DOHH2 (cell line): ENCODE measurements at regions not wholly inside any gene's neighbourhood (a gene's known extent, or its start where the extent isn't known, plus 50 kb on each side); places are given as distances from the start of the nearest gene placed in this dataset.

Experiments used
- H3F3A ChIP-seq: fragments of 200-600 bp; sonication (generic), shearing (Covaris generic); 2 replicates; pipeline ENCODE4 v1.6.0; 2016; ENCODE audit warnings: antibody characterized with exemption, mild to moderate bottlenecking; ENCODE audit not compliant: control insufficient read depth, insufficient read depth
- H3K27ac ChIP-seq: fragments of 200-600 bp; sonication (generic); 2 replicates; pipeline ENCODE4 v1.5.1; 2014; ENCODE audit warnings: low read depth, mild to moderate bottlenecking, low read length, moderate library complexity
- H3K27me3 ChIP-seq: fragments of 200-600 bp; sonication (generic); 2 replicates; pipeline ENCODE4 v1.6.1; 2014; ENCODE audit warnings: mild to moderate bottlenecking, low read length, mixed read lengths; ENCODE audit not compliant: control insufficient read depth
- H3K36me3 ChIP-seq: fragments of 200-600 bp; sonication (generic); 2 replicates; pipeline ENCODE4 v1.6.1; 2014; ENCODE audit warnings: mild to moderate bottlenecking, low read length, moderate library complexity, mixed read lengths; ENCODE audit not compliant: control insufficient read depth
- H3K4me1 ChIP-seq: fragments of 200-600 bp; sonication (generic); 2 replicates; pipeline ENCODE4 v1.6.1; 2014; ENCODE audit warnings: mild to moderate bottlenecking, low read length, mixed read lengths; ENCODE audit not compliant: control insufficient read depth
- H3K4me2 ChIP-seq: fragments of 200-600 bp; sonication (generic); 2 replicates; pipeline ENCODE4 v1.6.0; 2014; ENCODE audit warnings: mild to moderate bottlenecking, low read length, moderate library complexity
- H3K4me3 ChIP-seq: fragments of 200-600 bp; sonication (generic); 2 replicates; pipeline ENCODE4 v1.5.1; 2014; ENCODE audit warnings: mild to moderate bottlenecking, low read length, mixed read lengths
- H3K79me2 ChIP-seq: fragments of 200-600 bp; sonication (generic); 2 replicates; pipeline ENCODE4 v1.6.1; 2014; ENCODE audit warnings: mild to moderate bottlenecking, low read length, mixed read lengths; ENCODE audit not compliant: control insufficient read depth
- H3K9me2 ChIP-seq: fragments of 200-600 bp; sonication (generic); replicated peaks from 2 replicates; pipeline ENCODE4 v1.6.1; 2014; ENCODE audit warnings: mild to moderate bottlenecking, low read length, mixed read lengths; ENCODE audit not compliant: control insufficient read depth
- H3K9me3 ChIP-seq: fragments of 200-600 bp; sonication (generic); 2 replicates; pipeline ENCODE4 v1.6.1; 2014; ENCODE audit warnings: antibody characterized with exemption, low read length, mixed read lengths; ENCODE audit not compliant: control insufficient read depth, insufficient read depth
- H4K20me1 ChIP-seq: fragments of 200-600 bp; sonication (generic); 2 replicates; pipeline ENCODE4 v1.6.0; 2014; ENCODE audit warnings: low read depth, mild to moderate bottlenecking, antibody characterized with exemption, low read length, moderate library complexity; ENCODE audit not compliant: control insufficient read depth, insufficient read depth
- EZH2phosphoT487 ChIP-seq: fragments of 200-600 bp; sonication (generic); IDR thresholded peaks from 2 replicates; pipeline ENCODE4 v1.6.1; 2017; ENCODE audit warnings: borderline replicate concordance, mild to moderate bottlenecking, antibody characterized with exemption, low read length, moderate library complexity, mixed read lengths
- TF ChIP-seq, protein P1 (sequence below): fragments of 200-600 bp; sonication (generic); IDR thresholded peaks from one replicate; pipeline ENCODE4 v1.5.1; 2014; ENCODE audit warnings: antibody characterized with exemption, mild to moderate bottlenecking, low read depth, low read length; ENCODE audit not compliant: poor library complexity, severe bottlenecking

DNA sequence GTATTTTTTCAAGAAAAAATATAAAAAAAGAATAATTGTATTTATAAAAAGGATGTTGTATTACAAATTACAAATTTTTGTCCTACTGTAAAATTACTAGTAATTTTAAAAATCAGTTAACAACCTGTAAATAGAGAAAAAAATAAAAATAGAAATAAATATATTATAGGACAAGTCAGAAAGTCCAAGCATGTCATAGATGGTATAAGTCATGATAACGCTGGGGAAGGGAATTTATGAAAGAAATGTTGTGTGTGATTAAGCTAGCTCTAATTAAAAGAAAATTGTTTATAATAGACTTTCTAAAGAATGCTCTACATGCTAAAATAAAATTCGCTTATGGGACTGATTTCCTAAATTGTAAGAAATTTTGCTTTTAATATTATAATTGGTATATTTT is 2329.9 kb downstream of the ARAP2 start:
- Histone ChIP-seq H4K20me1 (no peaks in the 10 kb centered on the region), H3K79me2 (no peaks in the 10 kb centered on the region), H3K9me3 (no peaks in the 10 kb centered on the region), H3F3A (no peaks in the 10 kb centered on the region), H3K36me3 (no peaks in the 10 kb centered on the region), H3K4me3 (no peak overlapping the region), H3K9me2 (no peaks in the 10 kb centered on the region), H3K27ac (no peak overlapping the region), H3K4me2 (no peak overlapping the region), H3K4me1 (no peaks in the 10 kb centered on the region), H3K27me3 (no peaks in the 10 kb centered on the region)
- TF ChIP-seq EZH2phosphoT487 = no peak
- TF ChIP-seq, protein P1, sequence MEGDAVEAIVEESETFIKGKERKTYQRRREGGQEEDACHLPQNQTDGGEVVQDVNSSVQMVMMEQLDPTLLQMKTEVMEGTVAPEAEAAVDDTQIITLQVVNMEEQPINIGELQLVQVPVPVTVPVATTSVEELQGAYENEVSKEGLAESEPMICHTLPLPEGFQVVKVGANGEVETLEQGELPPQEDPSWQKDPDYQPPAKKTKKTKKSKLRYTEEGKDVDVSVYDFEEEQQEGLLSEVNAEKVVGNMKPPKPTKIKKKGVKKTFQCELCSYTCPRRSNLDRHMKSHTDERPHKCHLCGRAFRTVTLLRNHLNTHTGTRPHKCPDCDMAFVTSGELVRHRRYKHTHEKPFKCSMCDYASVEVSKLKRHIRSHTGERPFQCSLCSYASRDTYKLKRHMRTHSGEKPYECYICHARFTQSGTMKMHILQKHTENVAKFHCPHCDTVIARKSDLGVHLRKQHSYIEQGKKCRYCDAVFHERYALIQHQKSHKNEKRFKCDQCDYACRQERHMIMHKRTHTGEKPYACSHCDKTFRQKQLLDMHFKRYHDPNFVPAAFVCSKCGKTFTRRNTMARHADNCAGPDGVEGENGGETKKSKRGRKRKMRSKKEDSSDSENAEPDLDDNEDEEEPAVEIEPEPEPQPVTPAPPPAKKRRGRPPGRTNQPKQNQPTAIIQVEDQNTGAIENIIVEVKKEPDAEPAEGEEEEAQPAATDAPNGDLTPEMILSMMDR = no peak

DNA sequence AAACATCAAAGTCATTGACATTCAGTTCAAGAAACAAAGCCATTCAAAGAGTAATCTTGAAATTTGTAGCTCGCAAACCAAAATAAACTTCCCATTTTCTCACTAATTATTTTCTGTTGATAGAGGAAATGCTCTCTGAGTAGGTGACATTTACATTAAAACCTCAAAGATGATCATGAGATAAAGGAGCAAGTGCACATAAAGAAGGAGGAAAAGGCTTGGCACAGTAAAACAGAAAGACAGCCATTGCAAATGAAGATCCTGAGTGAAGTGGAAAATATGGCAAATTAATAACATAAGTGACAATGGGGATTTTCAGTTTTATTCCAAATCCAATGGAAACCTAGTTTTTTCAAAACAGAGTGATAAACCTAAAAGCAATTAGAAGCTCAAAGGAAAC is 2320.8 kb downstream of the ARAP2 start:
- no peaks in the 10 kb centered on the region for H3K27me3 ChIP-seq
- H3K4me3 ChIP-seq = no peak overlapping the region
- H3K27ac ChIP-seq = no peak overlapping the region
- no peaks in the 10 kb centered on the region for H3K4me1 ChIP-seq
- H3K4me2 ChIP-seq = no peak overlapping the region
- H3K9me2 ChIP-seq = no peaks in the 10 kb centered on the region; the same call in 1 of the 2 replicates
- no peaks in the 10 kb centered on the region for H3K79me2 ChIP-seq
- no peaks in the 10 kb centered on the region for H3F3A ChIP-seq
- no peaks in the 10 kb centered on the region for H4K20me1 ChIP-seq
- TF ChIP-seq EZH2phosphoT487 = no peak
- TF ChIP-seq, protein P1 = no peak
- no peaks in the 10 kb centered on the region for H3K36me3 ChIP-seq
- no peaks in the 10 kb centered on the region for H3K9me3 ChIP-seq

DNA sequence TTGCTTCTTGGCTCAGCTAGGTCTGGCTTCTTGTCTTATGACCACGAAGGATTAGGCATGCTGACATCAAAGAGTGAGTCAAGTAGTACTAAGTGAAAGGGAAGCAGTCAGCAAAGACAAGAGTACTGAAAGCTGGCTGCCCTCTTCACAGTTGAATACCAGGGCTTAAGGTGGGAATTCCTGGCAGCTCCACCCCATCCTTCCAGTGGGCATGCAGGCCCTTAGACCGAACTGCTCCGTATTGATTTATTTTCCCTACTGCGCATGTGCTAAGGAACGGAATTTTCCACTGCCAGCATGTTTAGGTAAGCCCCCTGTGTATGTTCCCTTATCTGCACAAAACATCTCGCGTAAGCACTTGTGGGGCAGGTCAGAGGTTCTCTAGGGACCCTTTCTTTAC is 2320.1 kb downstream of the ARAP2 start:
- Histone ChIP-seq H3K4me3 (no peak overlapping the region), H3K4me1 (no peaks in the 10 kb centered on the region), H3K27ac (no peak overlapping the region), H3K9me3 (no peaks in the 10 kb centered on the region), H3K4me2 (no peak overlapping the region), H3K9me2 (no peaks in the 10 kb centered on the region; the same call in 1 of the 2 replicates), H3K27me3 (no peaks in the 10 kb centered on the region), H3K36me3 (no peaks in the 10 kb centered on the region), H3F3A (no peaks in the 10 kb centered on the region), H3K79me2 (no peaks in the 10 kb centered on the region), H4K20me1 (no peaks in the 10 kb centered on the region)
- no peak for TF ChIP-seq EZH2phosphoT487
- TF ChIP-seq, protein P1 = no peak

DNA sequence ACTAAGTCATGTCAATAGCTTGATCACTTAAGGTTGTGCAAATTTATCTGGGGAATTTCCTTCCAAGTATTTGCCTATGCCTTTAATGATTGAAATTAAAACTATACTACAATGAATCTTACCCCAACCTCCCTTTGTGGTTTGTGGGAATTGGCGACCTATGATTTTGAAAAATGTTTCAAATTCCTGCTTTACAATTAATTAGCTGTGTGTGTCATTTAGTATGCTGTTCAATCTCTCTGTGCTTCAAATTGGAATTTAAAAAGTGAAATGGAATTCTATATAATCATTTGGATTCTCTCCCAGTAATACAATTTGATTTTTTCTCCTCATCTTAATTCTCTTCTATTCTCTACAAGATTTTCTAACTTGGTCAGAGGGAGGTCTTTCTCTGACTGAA is 2319.5 kb downstream of the ARAP2 start:
- Histone ChIP-seq H3K27me3 (no peaks in the 10 kb centered on the region), H3K36me3 (no peaks in the 10 kb centered on the region), H3K4me1 (no peaks in the 10 kb centered on the region), H3K9me3 (no peaks in the 10 kb centered on the region), H3K9me2 (no peaks in the 10 kb centered on the region; the same call in 1 of the 2 replicates), H3K27ac (no peak overlapping the region), H3K79me2 (no peaks in the 10 kb centered on the region), H3F3A (no peaks in the 10 kb centered on the region), H4K20me1 (no peaks in the 10 kb centered on the region), H3K4me2 (no peak overlapping the region), H3K4me3 (no peak overlapping the region)
- TF ChIP-seq, protein P1 = no peak
- TF ChIP-seq EZH2phosphoT487 = no peak
